ENCODE measurements at regions not wholly inside any gene's neighbourhood (a gene's known extent, or its start where the extent isn't known, plus 50 kb on each side); places are given as distances from the start of the nearest gene placed in this dataset.

GRCh38 chr13:84211048-84211447, 328.8 kb upstream of the SLITRK1 start:
- DNase-seq (ENCODE audit: low read depth): no peak
- no peak overlapping the region for H3K4me3 ChIP-seq (ENCODE audit: low read depth, low read length)
- TF ChIP-seq CTCF (IDR thresholded peaks at IDR 0.05; ENCODE audit: control insufficient read depth, extremely low read depth, insufficient read depth): no peak

GRCh38 chr13:84208246-84208910, 326.1 kb upstream of the SLITRK1 start:
- TF ChIP-seq CTCF (IDR thresholded peaks at IDR 0.05; ENCODE audit: control insufficient read depth, extremely low read depth, insufficient read depth): no peak
- no peak overlapping the region for H3K4me3 ChIP-seq (ENCODE audit: low read depth, low read length)
- DNase-seq (ENCODE audit: low read depth): peak; percentile 75

- no peak overlapping the region for H3K4me3 ChIP-seq (ENCODE audit: low read depth, low read length)
- DNase-seq (ENCODE audit: low read depth): no peak
- no peak for TF ChIP-seq CTCF (IDR thresholded peaks at IDR 0.05; ENCODE audit: control insufficient read depth, extremely low read depth, insufficient read depth)
These were observed 325.2 kb upstream of the SLITRK1 start for GRCh38 chr13:84207509-84207908.

- no peak for DNase-seq (ENCODE audit: low read depth)
- H3K4me3 ChIP-seq (ENCODE audit: low read depth, low read length): no peak overlapping the region
- TF ChIP-seq CTCF (IDR thresholded peaks at IDR 0.05; ENCODE audit: control insufficient read depth, extremely low read depth, insufficient read depth): no peak
These were observed 318.7 kb upstream of the SLITRK1 start for GRCh38 chr13:84200971-84201370.

GRCh38 chr13:84192125-84192524, 309.9 kb upstream of the SLITRK1 start:
- TF ChIP-seq CTCF (IDR thresholded peaks at IDR 0.05; ENCODE audit: control insufficient read depth, extremely low read depth, insufficient read depth): no peak
- no peak for DNase-seq (ENCODE audit: low read depth)
- H3K4me3 ChIP-seq (ENCODE audit: low read depth, low read length): no peak overlapping the region

GRCh38 chr13:84191139-84191538, 308.9 kb upstream of the SLITRK1 start:
- no peak for TF ChIP-seq CTCF (IDR thresholded peaks at IDR 0.05; ENCODE audit: control insufficient read depth, extremely low read depth, insufficient read depth)
- no peak overlapping the region for H3K4me3 ChIP-seq (ENCODE audit: low read depth, low read length)
- DNase-seq (ENCODE audit: low read depth): no peak

- no peak for DNase-seq (ENCODE audit: low read depth)
- no peak for TF ChIP-seq CTCF (IDR thresholded peaks at IDR 0.05; ENCODE audit: control insufficient read depth, extremely low read depth, insufficient read depth)
- H3K4me3 ChIP-seq (ENCODE audit: low read depth, low read length): no peak overlapping the region
These were observed 305.4 kb upstream of the SLITRK1 start for GRCh38 chr13:84187626-84188025.

Measured in LNCaP clone FGC (cell line).